Keratinocyte (primary cell): ENCODE measurements at regions not wholly inside any gene's neighbourhood (a gene's known extent, or its start where the extent isn't known, plus 50 kb on each side); places are given as distances from the start of the nearest gene placed in this dataset.

Experiments used
- DNase-seq: peaks from one replicate; pipeline ENCODE4 v3.0.0-alpha.2; 2011; ENCODE audit warnings: low read depth, missing footprints, low spot score
- FAIRE-seq: peaks from 2 replicates; lab custom pipeline; 2011; peaks lifted over from hg19 to GRCh38; lab: Jason Lieb, UNC
- H2AFZ ChIP-seq: 2 replicates; pipeline ENCODE4 v1.6.0; 2012; ENCODE audit warnings: low read length, control low read depth, inconsistent platforms; ENCODE audit not compliant: control insufficient read depth
- H3K27ac ChIP-seq: 2 replicates; pipeline ENCODE4 v1.5.1; 2011; ENCODE audit warnings: low read length; ENCODE audit not compliant: control insufficient read depth, insufficient read depth
- H3K27me3 ChIP-seq: 3 replicates; pipeline ENCODE4 v1.6.0; 2011; ENCODE audit warnings: low read length; ENCODE audit not compliant: control insufficient read depth, insufficient read depth; ENCODE audit errors: extremely low read depth
- H3K36me3 ChIP-seq, 2 experiments: 2 replicates in 1 of 2; 3 replicates in 1 of 2; pipeline ENCODE4 v1.5.1; 2011; ENCODE audit warnings: low read length in 2 of 2, mild to moderate bottlenecking in 1 of 2; ENCODE audit not compliant: control insufficient read depth in 2 of 2, insufficient read depth in 2 of 2; ENCODE audit errors: extremely low read depth in 1 of 2
- H3K4me1 ChIP-seq: 3 replicates; pipeline ENCODE4 v1.5.1; 2011; ENCODE audit warnings: low read length; ENCODE audit not compliant: control insufficient read depth, insufficient read depth; ENCODE audit errors: extremely low read depth
- H3K4me2 ChIP-seq: 3 replicates; pipeline ENCODE4 v1.6.0; 2011; ENCODE audit warnings: low read depth, low read length; ENCODE audit not compliant: control insufficient read depth, insufficient read depth; ENCODE audit errors: extremely low read depth
- H3K4me3 ChIP-seq, 3 experiments: fragments of 200-600 bp in 1 of 3; sonication (generic) in 1 of 3; 2 replicates in 2 of 3; 3 replicates in 1 of 3; pipeline ENCODE4 v1.5.1; 2011 to 2016; ENCODE audit warnings: low read length in 3 of 3, mild to moderate bottlenecking in 3 of 3, control low read depth in 2 of 3, inconsistent platforms in 1 of 3, low read depth in 1 of 3, mixed read lengths in 1 of 3, mixed run types in 1 of 3, moderate library complexity in 1 of 3; ENCODE audit not compliant: control insufficient read depth in 2 of 3, insufficient read depth in 2 of 3; ENCODE audit errors: extremely low read depth in 1 of 3
- H3K79me2 ChIP-seq: 2 replicates; pipeline ENCODE4 v1.6.0; 2012; ENCODE audit warnings: low read length; ENCODE audit not compliant: control insufficient read depth, insufficient read depth
- H3K9ac ChIP-seq: 3 replicates; pipeline ENCODE4 v1.6.0; 2011; ENCODE audit warnings: low read length; ENCODE audit not compliant: control insufficient read depth, insufficient read depth; ENCODE audit errors: extremely low read depth
- H3K9me1 ChIP-seq: 3 replicates; pipeline ENCODE4 v1.6.0; 2011; ENCODE audit warnings: low read length; ENCODE audit not compliant: control insufficient read depth, insufficient read depth; ENCODE audit errors: extremely low read depth
- H3K9me3 ChIP-seq: 2 replicates; pipeline ENCODE4 v1.5.1; 2012; ENCODE audit warnings: low read depth, low read length; ENCODE audit not compliant: control insufficient read depth
- H4K20me1 ChIP-seq: 3 replicates; pipeline ENCODE4 v1.6.0; 2011; ENCODE audit warnings: low read length; ENCODE audit not compliant: control insufficient read depth, insufficient read depth; ENCODE audit errors: extremely low read depth
- CTCF ChIP-seq, 3 experiments: IDR thresholded peaks in 1 of 3; conservative IDR thresholded peaks in 1 of 3; optimal IDR thresholded peaks in 1 of 3; 2 replicates in 2 of 3; 3 replicates in 1 of 3; pipeline versions ENCODE3 to v1.5.1; 2011; ENCODE audit warnings: low read length in 3 of 3, mild to moderate bottlenecking in 3 of 3, moderate library complexity in 2 of 3, control low read depth in 1 of 3, inconsistent platforms in 1 of 3; ENCODE audit not compliant: insufficient read depth in 2 of 3; ENCODE audit errors: extremely low read depth in 1 of 3
- EZH2 ChIP-seq: IDR thresholded peaks from one replicate; pipeline ENCODE4 v1.6.1; 2012; ENCODE audit warnings: inconsistent platforms, mild to moderate bottlenecking, low read length, moderate library complexity
- dilution Hi-C: fragments of 300-500 bp; cut with MboI; formaldehyde crosslinking; loops from one replicate; pipeline ENCODE4 v1.7.0; 2020; ENCODE audit warnings: low sequenced_read_pairs; ENCODE audit not compliant: extremely low pct_ligation_motif_present

DNA sequence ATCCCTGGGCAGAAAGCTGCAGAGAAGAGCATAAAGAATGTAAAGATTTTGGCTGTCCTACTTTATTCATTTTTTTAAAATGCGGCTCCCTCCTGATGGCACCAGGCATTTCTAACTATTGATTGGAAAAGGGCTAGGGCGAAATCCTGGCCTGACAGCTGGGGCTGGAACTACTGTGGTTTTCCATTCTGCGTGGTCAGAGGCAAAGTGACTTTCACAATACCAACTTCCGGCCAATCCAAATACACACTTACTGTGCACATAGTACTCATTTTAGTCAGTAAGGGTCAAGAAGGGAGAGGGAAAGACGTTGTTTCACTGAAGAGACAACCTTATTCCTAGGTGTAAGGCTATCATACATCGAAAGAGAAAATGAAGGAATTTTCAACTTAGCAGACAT is 113.8 kb upstream of the PMFBP1 start:
- dilution Hi-C loops: no loop called here
- Histone ChIP-seq H3K9me1 (no peaks in the 10 kb centered on the region), H3K79me2 (no peaks in the 10 kb centered on the region), H3K27ac (no peak overlapping the region), H4K20me1 (no peaks in the 10 kb centered on the region), H3K9ac (no peak overlapping the region), H2AFZ (no peak overlapping the region), H3K4me1 (peaks cover 39% of the 10 kb centered on the region), H3K4me3 (no peak overlapping the region), H3K36me3 (no peaks in the 10 kb centered on the region), H3K27me3 (no peaks in the 10 kb centered on the region), H3K4me2 (no peak overlapping the region), H3K9me3 (no peaks in the 10 kb centered on the region)
- DNase-seq (no peak), FAIRE-seq (no peak)
- TF ChIP-seq EZH2: no peak
- no peak for TF ChIP-seq CTCF (optimal IDR thresholded peaks at IDR 0.05 in 1 of 3, IDR thresholded peaks at IDR 0.05 in 1 of 3, conservative IDR thresholded peaks at IDR 0.05 in 1 of 3; ENCODE audit: extremely low read depth in 1 of 3, insufficient read depth in 2 of 3, low read length in 3 of 3)

DNA sequence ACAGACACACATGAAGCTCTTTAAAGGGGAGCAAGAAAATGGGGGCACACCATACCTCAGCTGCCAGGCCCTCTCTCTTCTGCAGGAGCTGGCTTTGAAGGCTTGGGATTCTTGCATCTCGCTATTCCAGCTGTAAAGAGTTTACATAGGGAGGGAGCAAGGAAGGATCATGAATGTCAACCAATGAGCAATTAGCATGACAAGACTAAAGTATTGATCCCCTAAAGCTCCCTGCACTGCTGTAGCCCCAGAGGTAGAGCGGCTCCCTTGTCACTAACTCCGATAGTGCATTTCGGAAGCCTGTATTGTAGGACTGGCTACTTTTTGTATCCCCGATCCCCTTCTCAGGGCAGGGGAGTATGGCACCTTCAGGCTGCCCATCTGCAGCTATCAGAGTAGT is 113.4 kb upstream of the PMFBP1 start:
- Histone ChIP-seq H3K4me1 (peaks cover 35% of the 10 kb centered on the region), H3K4me2 (no peak overlapping the region), H3K9me3 (no peaks in the 10 kb centered on the region), H3K27ac (no peak overlapping the region), H2AFZ (no peak overlapping the region), H3K79me2 (no peaks in the 10 kb centered on the region), H3K4me3 (no peak overlapping the region), H4K20me1 (no peaks in the 10 kb centered on the region), H3K9ac (no peak overlapping the region), H3K9me1 (no peaks in the 10 kb centered on the region), H3K27me3 (no peaks in the 10 kb centered on the region), H3K36me3 (no peaks in the 10 kb centered on the region)
- no peak for FAIRE-seq
- no peak for DNase-seq
- dilution Hi-C loops: no loop called here
- TF ChIP-seq EZH2 (no peak), CTCF (optimal IDR thresholded peaks at IDR 0.05 in 1 of 3, IDR thresholded peaks at IDR 0.05 in 1 of 3, conservative IDR thresholded peaks at IDR 0.05 in 1 of 3; ENCODE audit: extremely low read depth in 1 of 3, insufficient read depth in 2 of 3, low read length in 3 of 3) (no peak)
